DMS153 treated with DMSO at 0.1 percent for 48 hours (cell line): ENCODE measurements at regions not wholly inside any gene's neighbourhood (a gene's known extent, or its start where the extent isn't known, plus 50 kb on each side); places are given as distances from the start of the nearest gene placed in this dataset.

Experiments
- DNase-seq: peaks from one replicate; lab custom pipeline; 2025; ENCODE audit not compliant: unreplicated experiment; lab: John Stamatoyannopoulos, UW

GRCh38 chr10:84770824-84771223 lies 442.4 kb downstream of the CCSER2 start:
- no peak for DNase-seq

GRCh38 chr10:84783386-84783785 lies 455.0 kb downstream of the CCSER2 start:
- peak; percentile 72 for DNase-seq

DNA sequence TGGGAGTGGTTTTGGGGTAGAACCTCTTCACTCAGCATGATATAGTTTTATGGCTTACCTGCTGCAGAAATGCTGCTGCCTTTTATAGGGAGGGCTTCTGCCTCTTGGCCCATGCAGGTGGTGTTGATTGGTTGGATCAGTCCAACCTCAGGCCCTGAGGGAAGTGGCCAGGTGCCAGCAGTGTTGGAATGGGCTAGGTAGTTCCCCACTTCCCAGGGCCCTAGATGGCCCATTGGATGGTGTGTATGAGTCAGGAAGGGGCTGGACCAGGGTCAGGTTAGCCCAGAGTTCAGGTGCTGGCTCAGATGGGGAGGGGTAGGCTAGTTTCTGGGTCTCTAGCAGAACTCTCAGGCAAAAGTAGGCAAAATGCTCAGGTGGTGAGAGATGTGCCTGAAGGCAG lies 455.5 kb downstream of the CCSER2 start:
- DNase-seq, result no peak

GRCh38 chr10:84784749-84785148 lies 456.4 kb downstream of the CCSER2 start:
- DNase-seq, result no peak

DNA sequence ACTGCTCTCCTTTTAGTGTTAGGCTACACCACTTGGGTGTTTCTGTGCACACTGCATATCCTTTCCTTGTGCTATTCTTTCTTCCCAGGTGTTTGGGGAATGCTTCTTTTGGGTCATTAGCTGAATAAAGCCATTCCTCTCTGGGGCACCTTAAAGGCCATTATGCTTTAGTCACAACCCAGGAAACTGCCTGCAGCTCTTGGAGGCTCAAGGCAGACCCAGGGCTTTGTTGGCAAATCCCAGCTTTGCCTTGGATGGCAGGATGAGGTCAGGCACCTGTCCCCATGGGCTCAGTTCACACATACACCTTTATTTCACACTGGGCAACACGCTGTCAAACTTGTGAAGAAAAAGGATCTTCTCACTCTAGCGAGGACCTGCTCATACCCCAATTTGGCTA lies 460.6 kb downstream of the CCSER2 start:
- no peak for DNase-seq

- DNase-seq, result no peak
These were observed 469.9 kb downstream of the CCSER2 start for GRCh38 chr10:84798312-84798711.

GRCh38 chr10:84801156-84801555 lies 472.8 kb downstream of the CCSER2 start:
- no peak for DNase-seq

- no peak for DNase-seq
These were observed 473.5 kb downstream of the CCSER2 start for GRCh38 chr10:84801916-84802315.

- DNase-seq, result no peak
These were observed 476.8 kb downstream of the CCSER2 start for GRCh38 chr10:84805149-84805548.

DNA sequence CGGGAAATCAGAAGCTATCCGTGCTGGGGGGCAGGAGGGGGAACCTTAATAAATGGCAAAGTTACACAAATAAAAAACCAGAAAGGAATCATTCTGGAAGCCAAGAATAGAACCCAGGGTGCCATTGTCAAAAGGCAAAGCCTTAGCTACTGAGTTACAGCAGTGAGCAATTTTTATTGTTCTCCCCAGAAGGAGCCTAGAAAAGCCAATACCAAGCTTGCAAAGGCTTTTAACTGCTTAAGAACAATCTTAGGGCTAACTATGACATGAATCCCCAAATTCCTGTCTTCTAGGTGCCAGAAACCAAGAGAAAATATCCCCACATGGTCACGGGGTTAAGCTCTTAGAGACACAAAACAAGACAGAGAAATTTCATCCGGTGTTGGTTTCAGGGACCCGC lies 482.7 kb downstream of the CCSER2 start:
- no peak for DNase-seq

- no peak for DNase-seq
These were observed 490.6 kb downstream of the CCSER2 start for GRCh38 chr10:84818961-84819360.

- DNase-seq, result no peak
These were observed 491.7 kb downstream of the CCSER2 start for GRCh38 chr10:84820120-84820519.

DNA sequence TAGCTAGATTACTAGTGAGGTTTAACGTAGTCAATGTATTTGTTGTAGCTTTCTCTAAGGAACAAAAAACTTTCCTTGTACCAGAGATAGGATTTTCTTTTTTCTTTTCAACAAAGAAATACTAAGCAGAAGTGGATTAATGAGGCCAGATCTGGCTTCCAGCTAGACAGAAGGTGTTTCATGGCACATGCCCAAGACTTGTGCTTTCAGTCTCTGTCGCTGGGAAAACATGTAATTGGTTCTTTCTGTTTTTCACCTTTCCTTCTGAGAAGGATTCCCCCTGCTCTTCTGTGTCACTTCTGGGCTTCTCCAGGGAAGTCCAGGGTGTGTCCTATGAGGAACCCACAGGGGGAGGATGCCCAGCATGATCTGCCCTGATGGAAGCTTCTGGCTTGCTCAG lies 492.2 kb downstream of the CCSER2 start:
- no peak for DNase-seq

DNA sequence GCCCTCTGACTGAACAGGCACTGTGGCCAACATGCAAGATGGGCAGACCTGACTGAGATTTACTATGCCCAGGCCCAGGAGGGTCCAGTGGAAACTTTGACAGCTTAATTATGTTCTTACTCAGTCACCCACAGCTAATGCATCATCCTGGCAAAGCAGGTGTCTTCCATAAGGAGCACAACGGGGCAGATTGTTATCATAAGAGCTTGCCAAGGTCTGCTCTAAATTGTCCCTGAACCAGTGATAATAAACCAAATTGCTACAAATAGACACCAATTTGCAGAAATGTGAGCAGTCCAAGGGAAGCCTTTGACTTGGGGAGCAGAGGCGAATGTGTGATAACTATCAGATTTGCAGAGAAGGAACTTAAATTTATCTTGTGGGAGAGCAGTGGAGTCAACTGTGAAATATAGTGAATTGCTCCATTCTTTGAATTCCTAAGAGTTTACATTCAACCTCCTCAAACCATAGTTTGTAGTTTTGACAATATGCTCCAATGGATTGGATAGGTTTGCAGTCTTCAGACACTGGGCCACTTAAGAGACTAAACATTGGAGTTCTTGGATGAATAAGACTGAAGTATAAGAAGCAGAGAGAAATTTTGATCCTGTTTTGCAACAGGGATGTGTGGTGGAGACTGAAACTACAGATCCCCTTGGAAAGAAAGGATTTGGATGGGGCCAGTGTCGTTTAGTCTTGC lies 494.7 kb downstream of the CCSER2 start:
- DNase-seq, result no peak

- DNase-seq, result no peak
These were observed 496.1 kb downstream of the CCSER2 start for GRCh38 chr10:84824525-84824924.

- no peak for DNase-seq
These were observed 496.9 kb downstream of the CCSER2 start for GRCh38 chr10:84825330-84825729.

DNA sequence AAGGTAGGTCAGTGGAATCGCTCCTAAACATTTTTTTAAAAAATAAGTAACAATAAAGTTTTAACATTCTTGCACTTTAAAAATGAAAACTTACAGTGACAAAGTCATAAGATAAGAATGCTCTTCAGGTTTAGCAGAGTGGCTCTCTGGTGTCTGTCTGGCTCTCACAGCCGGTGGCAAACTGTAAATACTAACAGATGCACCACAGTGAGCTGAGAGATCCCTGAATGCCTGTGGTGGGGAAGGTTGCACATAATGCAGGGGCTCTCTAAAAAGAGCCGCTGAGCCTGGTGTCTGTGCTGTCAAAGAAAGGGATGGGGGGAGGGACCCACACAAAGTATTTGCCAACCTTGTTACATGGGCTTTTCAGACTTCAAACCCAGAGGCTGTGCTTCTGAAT lies 498.3 kb downstream of the CCSER2 start:
- no peak for DNase-seq

GRCh38 chr10:84829131-84829530 lies 500.7 kb downstream of the CCSER2 start:
- no peak for DNase-seq

- DNase-seq, result no peak
These were observed 508.8 kb downstream of the CCSER2 start for GRCh38 chr10:84837041-84837812.

DNA sequence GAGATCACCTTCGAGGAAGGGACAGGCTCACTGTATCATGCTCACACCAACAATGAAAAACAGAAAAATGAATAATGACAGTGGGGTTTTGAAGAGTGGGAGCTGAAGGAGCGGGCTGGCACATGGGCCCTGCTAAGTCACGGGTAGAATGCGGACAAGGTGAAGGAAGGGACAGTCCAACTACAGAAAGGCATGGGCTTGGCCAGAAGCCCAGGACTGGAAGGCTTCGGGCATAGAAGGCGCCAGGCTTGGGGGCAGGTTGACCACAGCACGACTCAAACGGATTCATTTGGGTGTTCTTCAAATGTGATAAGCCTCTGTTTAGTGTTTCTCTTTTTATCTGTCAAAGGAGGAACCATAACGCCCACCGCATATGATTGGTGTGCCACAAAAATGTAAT lies 509.5 kb downstream of the CCSER2 start:
- no peak for DNase-seq

GRCh38 chr10:84838851-84839250 lies 510.5 kb downstream of the CCSER2 start:
- DNase-seq, result no peak

GRCh38 chr10:84842593-84842992 lies 514.2 kb downstream of the CCSER2 start:
- no peak for DNase-seq

DNA sequence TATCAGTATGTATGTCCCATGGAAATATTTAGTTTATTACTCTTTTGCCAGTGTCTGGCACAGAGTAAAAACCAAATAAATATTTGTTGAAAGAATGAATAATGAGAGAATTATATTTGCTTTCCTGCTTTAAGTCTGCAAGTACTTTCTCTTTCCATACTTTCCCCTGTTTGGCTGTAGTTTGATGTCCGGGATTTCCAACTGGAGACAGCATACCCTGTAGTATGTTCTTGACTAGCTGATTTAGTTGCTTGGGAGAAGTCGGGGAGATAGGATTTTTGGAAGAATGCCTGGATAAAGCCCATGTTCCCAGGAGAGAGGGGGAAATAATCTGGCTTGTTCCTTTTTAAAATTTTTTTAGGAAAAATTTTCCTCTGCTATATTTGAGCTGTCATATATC lies 516.1 kb downstream of the CCSER2 start:
- no peak for DNase-seq
